Kidney glomerular epithelial cell (primary cell): ENCODE measurements at regions not wholly inside any gene's neighbourhood (a gene's known extent, or its start where the extent isn't known, plus 50 kb on each side); places are given as distances from the start of the nearest gene placed in this dataset.

Source experiments
- DNase-seq: peaks from one replicate; lab custom pipeline; 2025; lab: John Stamatoyannopoulos, UW

DNA sequence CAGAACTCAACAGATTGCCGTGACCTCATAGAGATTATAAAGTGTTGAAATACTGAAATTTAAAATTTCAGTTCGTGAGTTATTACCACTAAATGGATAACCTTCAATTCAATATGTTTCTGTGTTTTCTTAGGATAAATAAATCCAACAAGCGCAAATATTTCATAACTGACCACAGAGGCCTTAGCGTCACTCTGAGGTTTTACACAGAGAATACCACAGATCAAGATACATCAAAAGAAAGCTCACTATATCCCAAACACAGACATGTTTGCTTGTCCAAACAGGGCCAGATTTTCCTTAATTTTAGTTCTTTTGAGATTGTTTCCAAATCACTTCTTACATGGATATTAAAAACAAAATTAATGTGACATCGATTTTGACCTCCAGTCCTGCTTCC lies 235.8 kb downstream of the EFNB2 start:
- no peak for DNase-seq

DNA sequence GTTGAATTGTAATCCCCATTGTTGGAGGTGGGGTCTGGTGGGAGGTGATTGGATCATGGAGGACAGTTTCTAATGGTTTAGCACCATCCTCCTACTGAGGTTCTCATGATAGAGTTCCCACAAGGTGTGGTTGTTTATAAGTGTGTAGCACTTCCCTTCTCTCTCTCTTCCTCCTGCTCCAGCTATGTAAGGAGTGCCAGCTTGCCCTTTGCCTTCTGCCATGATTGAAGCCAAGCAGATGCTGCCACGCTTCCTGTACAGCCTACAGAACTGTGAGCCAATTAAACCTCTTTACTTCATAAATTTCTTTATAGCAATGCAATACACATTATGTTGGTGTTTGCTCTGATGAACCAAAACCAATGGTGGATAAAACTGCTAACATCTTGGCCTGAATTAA lies 238.2 kb downstream of the EFNB2 start:
- no peak for DNase-seq

DNA sequence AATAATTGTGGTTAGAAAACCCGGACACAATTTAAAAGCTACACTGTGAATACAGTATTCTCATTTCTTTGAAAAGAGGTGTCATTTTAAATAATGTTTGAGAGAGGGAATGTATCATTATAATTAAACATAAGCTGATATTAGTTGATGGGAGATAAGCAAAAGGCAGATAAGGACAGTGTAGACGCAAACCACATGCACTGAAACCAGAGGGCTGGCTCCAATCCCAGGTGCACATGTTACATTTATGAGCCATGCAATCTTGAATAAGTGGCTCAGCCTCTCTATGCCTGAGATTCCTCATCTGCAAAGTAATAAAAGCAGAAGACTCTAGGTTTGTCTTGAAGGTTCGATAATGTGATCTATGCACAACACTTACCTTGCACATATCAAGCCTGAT lies 238.7 kb downstream of the EFNB2 start:
- DNase-seq, result no peak

DNA sequence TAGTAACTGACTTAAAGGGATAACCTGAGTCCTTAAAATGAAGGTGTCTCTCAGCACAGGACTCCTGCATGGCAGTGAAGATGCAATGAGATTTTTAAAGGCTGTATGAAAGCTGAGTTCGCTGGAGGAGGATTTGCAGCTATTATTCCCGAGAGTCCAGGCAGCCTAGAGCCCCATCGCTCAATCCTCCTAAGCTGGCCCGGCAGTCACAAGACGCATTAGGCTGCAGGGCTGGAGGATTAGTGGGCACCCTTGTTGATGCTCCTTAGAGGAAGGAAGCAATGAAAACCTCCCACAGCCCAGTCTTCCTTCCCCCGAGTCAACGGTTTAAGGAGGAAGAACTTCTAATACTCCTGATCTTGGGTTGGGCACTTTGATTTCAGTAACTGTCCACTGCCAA lies 239.5 kb downstream of the EFNB2 start:
- no peak for DNase-seq

DNA sequence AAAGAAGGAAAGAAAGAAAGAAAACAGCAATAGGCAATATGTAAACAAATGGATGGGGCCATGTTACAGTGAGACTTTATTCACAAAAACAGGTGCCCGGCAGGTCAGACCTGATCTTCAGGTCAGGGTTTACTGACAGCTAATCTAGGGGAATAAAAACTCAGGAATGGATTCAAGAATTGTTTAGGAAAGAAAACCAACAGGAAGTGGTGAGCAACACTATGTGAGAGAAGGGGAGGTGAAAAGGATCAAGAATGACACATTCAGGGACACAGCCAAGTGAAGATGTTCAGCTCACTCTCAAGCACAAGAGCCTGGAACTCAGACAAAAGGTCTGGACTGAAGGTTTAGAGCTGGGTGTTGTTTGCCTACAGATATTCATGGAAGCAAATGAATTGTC lies 244.5 kb downstream of the EFNB2 start:
- DNase-seq, result peak; percentile 32

DNA sequence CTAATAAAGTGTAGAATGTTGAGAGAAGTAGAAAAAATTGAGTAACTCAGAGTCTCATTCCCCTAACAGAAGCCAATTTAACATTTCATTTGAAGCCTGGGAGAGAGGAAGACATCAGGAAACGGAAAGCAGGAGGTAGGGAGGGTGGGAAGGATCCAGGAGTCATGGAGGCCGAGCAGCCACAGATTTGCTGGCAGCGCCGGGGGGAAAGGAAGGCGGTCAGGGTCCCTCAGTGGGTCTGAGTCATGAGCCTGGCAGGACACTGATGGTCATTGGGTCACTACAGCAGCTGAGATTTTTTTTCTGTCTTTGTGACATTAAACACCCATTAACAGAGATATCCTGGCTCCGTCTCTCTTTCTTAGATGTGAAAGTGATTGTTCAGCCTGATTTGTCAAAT lies 248.1 kb downstream of the EFNB2 start:
- no peak for DNase-seq

DNA sequence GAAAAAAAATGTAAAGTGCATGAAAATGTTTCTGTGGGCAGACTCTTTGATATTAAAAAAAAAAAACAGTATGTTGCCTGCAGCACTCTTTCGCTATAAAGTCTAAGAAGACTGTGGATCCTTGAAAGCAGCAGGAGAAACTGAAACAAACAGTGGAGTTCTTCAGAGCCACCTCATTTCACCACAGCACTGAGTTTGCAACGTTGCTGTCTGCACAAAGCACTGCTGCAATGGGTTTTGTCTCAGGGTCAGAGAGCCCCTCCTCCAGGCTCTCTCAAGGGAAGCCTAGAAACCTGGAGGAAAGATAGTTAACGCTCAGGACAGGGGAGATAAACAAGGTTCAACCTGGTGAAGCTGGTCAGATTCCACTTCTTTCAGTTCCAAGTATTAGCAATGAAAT lies 248.7 kb downstream of the EFNB2 start:
- no peak for DNase-seq

DNA sequence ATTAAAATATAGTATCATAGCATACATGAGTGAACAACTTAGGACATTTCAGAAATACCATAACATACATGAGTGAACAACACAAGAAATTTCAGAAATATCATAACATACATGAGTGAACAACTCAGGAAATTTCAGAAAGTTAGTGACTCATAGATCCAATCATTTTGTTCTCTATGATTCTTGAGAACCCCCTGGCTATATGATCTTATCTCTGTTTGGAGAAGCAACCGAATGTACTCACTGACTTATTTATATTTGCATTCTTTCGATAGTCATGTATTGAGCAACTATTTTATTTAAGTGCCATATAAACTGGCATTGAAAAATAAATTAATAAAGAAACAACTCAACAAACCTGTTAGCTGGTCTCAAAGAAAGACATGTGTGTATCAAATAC lies 251.1 kb downstream of the EFNB2 start:
- DNase-seq, result no peak

DNA sequence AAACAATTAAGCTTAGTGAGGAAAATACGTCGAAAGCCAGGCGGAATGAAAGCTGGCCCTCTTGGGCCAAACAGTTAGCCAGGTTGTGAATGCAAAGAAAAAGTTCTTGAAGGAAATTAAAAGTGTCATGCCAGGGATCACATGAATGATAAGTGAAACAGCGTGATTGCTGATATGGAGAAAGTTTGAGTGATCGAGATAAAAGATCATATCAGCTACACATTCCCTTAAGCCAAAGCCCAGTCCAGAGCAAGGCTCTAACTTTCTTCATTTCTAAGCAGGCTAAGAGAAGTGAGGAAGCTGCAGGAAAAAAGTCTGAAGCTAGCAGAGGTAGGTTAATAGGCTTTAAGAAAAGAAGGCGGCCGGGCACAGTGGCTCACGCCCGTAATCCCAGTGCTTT lies 254.0 kb downstream of the EFNB2 start:
- no peak for DNase-seq

DNA sequence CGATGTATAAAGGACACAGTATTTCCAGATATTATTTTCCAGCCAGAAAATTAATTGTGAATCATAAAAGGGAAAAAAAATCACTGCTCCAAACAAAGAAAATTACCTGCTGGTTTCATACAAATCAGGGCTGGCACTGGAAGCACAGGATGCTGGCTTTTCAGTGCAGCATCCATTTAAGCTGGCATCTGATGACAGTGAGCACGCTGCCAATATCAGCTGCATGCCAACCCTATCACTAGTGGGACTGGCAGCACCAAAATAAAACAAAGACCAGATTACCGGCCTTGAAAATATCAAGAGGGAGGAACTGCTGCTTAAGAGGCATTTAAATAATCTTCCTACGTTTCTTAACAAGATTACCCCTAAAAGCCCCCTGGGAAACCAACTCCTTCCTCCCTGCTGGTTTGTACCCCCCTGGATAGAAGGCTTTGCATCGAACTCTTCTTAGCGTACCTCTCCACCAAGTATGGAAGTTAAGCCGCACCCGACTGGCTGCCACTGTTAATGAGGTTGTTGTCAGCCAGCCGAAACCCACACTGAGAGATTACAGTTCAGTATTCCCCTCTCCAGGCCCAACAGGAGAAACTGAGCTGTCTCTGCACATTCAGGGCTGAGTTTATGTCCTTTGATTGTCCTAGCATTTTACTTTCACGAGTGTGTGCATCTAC lies 257.8 kb downstream of the EFNB2 start:
- no peak for DNase-seq

DNA sequence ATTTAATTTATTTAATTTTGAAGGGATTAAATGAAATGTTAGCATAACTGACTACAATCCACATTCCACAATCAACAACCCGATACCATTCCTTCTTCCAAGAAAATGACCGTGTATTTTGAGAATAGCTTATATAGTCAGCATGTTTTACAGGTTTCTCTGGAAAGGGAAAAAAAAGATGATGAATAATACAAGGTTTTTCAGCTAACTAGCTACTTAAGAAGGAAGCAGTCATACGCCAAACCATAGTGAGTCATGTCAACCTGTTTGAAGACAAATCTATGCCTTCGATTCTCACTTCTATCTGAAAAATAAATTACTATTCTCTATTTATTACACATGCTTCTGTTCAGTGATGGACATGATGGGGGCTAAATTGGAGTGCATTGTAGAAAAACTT lies 258.6 kb downstream of the EFNB2 start:
- no peak for DNase-seq

DNA sequence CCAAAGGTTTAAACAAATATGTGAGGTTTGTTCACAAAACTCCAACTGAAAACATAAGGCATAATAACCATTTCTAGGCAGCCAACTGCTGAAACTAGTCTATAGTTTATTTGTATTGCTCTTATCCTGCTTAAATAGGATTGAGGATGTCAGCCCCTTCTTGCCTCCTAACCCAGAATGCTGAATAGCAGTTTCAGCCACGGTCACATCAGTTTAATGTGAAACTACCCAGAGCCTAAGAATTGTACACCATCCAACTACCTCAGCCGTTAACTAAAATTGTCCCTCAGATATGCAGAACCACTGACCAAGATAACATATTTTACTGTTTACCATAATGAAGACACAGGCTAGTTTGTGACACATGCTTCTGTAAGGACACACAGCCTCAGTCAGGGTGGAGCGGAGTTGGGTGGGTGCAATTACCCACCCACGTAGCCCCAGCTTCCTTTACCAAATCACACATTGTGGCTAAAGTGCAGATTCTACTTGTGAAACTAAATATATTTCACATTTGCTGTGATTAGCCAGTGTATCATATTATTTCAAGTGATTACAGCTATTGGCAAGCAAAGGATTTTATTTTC lies 259.9 kb downstream of the EFNB2 start:
- DNase-seq, result no peak

DNA sequence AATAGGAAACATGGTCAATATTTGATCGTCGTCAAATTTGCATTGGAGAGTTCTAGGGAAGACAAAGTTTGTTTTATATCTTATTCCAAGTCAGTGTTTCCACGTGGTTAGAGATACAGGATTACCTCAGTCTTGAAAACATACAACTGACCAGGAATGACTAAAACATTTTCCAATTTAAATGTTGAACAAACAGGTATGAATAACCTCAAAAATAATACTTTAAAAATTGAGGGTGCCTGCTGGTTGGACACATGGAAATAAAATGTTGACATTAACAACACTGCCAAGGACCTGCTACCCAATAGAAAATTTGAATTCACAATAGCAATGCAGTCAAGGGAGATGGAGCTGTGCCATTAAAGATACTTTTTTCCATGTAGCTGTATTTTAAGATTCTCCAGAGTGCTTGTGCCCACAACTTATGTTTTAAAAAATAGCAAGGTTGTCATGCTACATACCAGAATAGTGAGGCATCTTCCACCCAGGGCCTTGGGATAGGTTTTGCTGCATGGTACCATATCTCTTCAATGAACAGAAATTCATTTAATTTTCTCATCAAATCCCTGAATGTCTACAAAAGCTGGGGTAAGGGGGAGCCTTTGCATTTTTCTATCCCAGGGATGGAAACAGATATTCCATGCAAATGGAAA lies 260.8 kb downstream of the EFNB2 start:
- DNase-seq, result no peak

DNA sequence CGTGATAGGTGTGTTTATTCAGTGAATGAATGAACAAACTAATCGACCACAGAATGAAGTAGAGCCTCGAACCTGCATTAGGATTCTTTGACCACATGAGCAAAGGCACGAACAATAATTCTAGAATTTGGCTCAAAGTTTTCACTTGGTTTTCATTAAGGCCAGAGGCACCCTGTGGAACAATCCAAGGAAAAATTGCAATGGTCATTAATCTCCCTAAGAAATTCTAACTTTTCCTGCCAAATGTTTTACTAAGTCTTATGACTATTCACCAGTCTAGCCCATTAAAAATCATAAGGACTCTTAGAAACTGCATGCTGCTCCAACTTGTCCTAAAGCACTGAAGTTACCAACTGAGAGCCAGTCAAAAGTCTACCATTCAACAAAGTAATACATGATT lies 271.7 kb downstream of the EFNB2 start:
- DNase-seq, result no peak

DNA sequence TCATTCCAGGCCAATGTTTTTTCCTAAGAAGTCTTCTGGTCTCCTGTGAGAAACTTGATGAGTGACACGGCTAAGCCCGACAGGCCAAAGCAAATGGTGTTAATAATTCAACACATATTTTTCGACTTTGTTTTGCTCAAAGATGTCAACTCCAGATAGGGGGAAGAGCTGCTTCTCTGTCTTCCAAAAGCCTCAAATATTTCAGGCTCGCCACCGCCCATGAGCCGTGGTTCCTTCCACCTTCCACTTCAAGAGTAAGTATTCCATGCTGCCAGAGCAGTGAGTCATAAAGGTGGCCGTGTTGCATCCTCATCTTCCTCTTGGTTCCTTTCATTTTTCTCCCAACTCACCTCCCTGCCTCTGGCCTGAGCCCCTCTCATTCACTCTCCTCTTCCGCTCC lies 272.6 kb downstream of the EFNB2 start:
- no peak for DNase-seq

DNA sequence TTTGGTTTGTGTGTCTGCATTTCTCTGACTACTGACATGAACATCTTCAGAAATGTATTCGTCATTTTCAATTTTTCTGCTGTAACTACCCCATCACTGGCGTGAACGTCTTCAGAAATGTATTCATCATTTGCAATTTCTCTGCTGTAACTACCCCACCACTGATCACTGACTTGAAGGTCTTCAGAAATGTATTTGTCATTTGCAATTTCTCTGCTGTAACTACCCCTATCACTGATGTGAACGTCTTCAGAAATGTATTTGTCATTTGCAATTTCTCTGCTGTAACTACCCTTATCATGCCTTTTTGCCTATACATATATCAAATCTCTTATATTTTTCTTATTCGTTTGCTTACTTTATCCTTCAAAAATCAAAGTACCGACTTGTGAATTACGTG lies 274.0 kb downstream of the EFNB2 start:
- no peak for DNase-seq

DNA sequence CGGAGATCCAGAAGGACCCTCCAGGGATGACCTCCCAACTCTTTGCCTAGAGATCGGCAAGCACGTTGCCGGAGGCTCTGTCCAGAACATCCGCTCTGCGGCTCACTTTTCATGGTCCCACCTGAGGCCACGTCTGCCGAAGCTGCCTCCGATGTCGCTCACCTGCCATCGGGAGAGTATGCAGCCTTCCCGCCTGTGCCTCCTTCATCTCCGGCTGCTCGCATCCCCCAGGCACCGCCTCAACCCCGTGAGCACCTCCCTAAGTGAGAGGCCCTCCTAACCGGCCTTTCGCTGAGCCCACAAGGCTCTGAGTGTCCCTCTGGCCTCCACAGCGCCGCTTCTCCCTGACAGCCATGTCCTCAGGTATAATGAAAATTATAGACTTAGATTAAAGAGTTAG lies 275.1 kb downstream of the EFNB2 start:
- DNase-seq, result no peak

DNA sequence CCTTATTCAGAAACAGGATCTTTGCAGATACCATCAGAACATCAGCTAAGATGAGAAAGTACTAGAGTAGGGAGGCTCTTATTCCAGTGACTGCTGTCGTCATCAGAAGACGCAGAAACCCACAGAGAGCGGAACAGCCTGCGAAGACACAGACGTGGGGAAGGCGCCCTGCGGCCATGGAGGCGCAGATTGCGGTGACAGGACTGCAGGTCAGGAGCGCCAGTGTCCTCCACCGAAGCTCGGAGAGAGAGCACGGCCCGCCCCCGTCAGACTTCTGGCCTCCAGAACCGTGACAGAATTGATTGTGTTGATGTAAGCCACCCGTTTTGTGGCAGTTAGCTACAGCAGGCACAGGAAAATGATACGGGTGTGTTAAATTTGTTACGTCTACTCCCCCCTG lies 275.5 kb downstream of the EFNB2 start:
- DNase-seq, result no peak

DNA sequence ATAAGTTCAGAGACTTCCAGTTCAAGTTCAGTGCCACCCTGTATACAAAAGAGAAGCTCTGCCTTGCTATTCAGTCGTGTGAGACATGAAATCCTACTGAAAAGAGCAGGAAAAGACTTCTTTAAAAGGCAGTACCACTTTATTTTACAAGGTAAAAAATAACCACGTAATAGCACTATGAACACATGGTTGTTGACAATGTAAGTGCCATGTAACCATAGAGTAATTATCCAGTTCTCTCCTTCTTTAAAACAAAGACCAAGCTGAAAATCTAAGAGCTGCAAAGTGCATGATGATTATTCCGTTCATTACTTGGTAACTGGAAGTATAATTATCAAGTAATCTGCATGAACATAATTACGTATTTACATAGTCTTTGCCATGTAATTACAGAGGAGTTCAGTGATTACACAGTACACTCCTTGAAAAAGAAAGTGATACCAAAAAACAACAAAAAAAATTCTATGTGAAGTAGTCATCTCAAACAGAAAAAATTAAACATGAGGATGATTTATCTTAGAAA lies 288.7 kb downstream of the EFNB2 start:
- DNase-seq, result no peak

DNA sequence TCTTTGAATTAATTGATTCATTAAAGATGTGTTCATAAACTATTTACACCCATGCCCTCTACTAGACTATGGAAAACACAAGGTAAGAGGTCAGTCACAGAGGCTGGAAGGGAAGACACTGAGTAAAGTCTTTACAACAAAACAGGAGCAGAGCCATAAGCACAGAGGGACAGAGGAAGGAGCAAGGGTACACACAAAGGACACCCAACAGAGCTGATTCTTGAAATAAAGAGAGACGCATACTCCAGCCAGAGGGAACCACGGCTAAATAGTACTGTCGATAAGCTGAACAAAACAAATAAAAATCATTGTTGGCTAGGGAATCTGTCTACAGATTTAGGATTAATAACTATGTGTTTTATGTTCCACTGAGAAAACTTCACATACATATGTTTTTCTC lies 289.2 kb downstream of the EFNB2 start:
- DNase-seq, result no peak

DNA sequence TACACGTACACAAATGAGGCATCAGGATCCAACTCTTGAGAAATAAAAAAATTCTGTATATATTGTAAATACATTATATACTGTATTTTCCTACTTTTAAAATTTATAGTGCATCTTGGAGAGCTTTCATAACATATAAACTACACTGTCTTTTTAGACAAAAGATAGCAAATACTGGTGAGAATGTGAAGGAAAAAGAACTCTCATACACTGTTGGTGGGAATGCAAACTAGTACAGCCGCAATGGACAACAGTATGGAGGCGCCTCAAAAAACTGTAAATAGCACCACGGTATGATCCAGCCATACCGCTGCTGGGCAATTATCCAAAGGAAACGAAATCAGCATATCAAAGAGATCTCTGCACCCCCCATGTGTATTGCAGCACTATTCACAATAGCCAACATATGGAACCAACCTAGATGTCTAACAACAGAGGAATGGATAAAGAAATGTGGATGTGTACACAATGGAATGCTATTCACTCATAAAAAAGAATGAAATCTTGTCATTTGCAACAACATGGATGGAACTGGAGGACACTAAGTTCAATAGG lies 292.4 kb downstream of the EFNB2 start:
- DNase-seq, result no peak

DNA sequence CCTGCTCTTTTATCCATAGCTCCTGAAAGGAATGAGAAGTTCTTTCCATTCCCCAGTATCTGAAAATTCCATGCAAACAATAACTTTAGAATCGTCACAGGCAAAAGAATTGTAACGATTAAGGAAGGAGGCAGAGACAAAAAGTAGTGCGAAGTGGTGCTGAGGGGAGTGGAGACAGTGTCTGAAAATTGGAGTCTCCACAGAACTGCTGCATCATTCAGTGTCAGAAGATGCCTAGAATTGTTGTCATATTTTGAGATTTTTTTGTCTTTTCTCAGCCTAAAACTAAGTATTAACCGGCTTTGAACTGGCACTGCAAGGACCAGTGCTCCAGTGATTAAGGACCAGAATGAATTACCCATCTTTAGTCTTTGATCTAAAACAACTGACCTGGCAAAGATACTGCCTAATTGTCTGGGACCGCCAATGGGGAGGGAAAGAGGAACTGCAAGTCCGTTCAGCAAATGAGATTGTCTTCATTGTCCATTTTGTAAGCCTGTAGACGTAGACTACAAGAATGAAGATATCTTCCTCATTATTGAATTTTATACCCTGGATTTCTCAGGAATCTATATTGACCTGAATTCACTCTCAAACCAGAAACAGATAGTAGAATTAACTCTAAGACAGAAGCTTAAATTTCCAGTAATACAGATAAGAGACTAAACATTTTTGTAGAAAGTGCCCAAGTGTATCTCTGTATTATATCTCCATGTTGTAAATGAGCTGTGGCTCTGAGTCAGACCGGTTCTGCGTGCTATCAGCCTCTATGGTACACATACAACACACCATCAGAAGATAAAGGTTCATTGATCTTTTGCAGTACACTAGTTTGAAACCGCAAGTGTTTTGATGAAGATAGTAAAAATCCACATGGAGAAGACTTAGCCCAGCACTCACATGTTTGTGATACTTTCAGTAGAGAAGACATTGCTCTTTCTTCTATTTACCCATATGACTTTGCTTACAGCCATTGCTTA lies 293.2 kb downstream of the EFNB2 start:
- no peak for DNase-seq
